GM18519 (cell line): ENCODE measurements at regions not wholly inside any gene's neighbourhood (a gene's known extent, or its start where the extent isn't known, plus 50 kb on each side); places are given as distances from the start of the nearest gene placed in this dataset.

ENCODE experiments used
- ATAC-seq: cut with Tn5 transposase; IDR thresholded peaks from one replicate; pipeline ENCODE4 v1.9.1; 2021; ENCODE audit warnings: mild to moderate bottlenecking, moderate library complexity; ENCODE audit not compliant: unreplicated experiment, low FRiP score

- ATAC-seq, result no peak
Measured at GRCh38 chr1:87844251-87844650, 515.6 kb downstream of the LMO4 start.

GRCh38 chr1:87851490-87851889 is 522.8 kb downstream of the LMO4 start:
- ATAC-seq, result no peak

GRCh38 chr1:87852410-87853161 is 523.9 kb downstream of the LMO4 start:
- no peak for ATAC-seq

- no peak for ATAC-seq
Measured at GRCh38 chr1:87853576-87854351, 525.1 kb downstream of the LMO4 start.

- no peak for ATAC-seq
Measured at GRCh38 chr1:87863317-87863716, 534.6 kb downstream of the LMO4 start.

GRCh38 chr1:87864676-87865075 is 536.0 kb downstream of the LMO4 start:
- no peak for ATAC-seq

- ATAC-seq, result no peak
Measured at GRCh38 chr1:87866416-87866815, 537.7 kb downstream of the LMO4 start.

- no peak for ATAC-seq
Measured at GRCh38 chr1:87867626-87868025, 538.9 kb downstream of the LMO4 start.

GRCh38 chr1:87869567-87869966 is 540.9 kb downstream of the LMO4 start:
- ATAC-seq, result no peak

- peak; percentile 78 for ATAC-seq
Measured at GRCh38 chr1:87872189-87872588, 543.5 kb downstream of the LMO4 start.

GRCh38 chr1:87872692-87873091 is 544.0 kb downstream of the LMO4 start:
- no peak for ATAC-seq

GRCh38 chr1:87878873-87879272 is 550.2 kb downstream of the LMO4 start:
- ATAC-seq, result no peak

GRCh38 chr1:87880098-87880760 is 551.5 kb downstream of the LMO4 start:
- no peak for ATAC-seq

GRCh38 chr1:87880764-87881163 is 552.1 kb downstream of the LMO4 start:
- no peak for ATAC-seq

GRCh38 chr1:87883906-87884305 is 555.2 kb downstream of the LMO4 start:
- ATAC-seq, result no peak

- no peak for ATAC-seq
Measured at GRCh38 chr1:87884581-87884980, 555.9 kb downstream of the LMO4 start.

- no peak for ATAC-seq
Measured at GRCh38 chr1:87885278-87886025, 556.8 kb downstream of the LMO4 start.

- ATAC-seq, result no peak
Measured at GRCh38 chr1:87887100-87887499, 558.4 kb downstream of the LMO4 start.

- ATAC-seq, result no peak
Measured at GRCh38 chr1:87888446-87888845, 559.8 kb downstream of the LMO4 start.

GRCh38 chr1:87894062-87894461 is 565.4 kb downstream of the LMO4 start:
- no peak for ATAC-seq

GRCh38 chr1:87897481-87897880 is 568.8 kb downstream of the LMO4 start:
- no peak for ATAC-seq
